AG04450 (cell line): ENCODE measurements at regions not wholly inside any gene's neighbourhood (a gene's known extent, or its start where the extent isn't known, plus 50 kb on each side); places are given as distances from the start of the nearest gene placed in this dataset.

Source experiments
- CTCF ChIA-PET: fragments of 300-600, 350-600 bp; formaldehyde crosslinking; extraction: SDS; loops from one replicate; lab custom pipeline; 2022; ENCODE audit warnings: antibody characterized with exemption, inconsistent platforms; lab: Charles Lee
- POLR2A ChIA-PET: fragments of 350-600 bp; formaldehyde crosslinking; extraction: SDS; loops from one replicate; lab custom pipeline; 2021; ENCODE audit warnings: antibody characterized with exemption, inconsistent platforms; lab: Yijun Ruan, JAX
- DNase-seq: peaks from one replicate; pipeline ENCODE4 v3.0.0-alpha.2; 2011; ENCODE audit warnings: low read depth, low spot score
- H3K27ac ChIP-seq: one replicate; pipeline ENCODE4 v1.5.1; 2012; ENCODE audit warnings: low read depth, low read length, control low read depth
- H3K27me3 ChIP-seq: one replicate; pipeline ENCODE4 v1.6.0; 2012; ENCODE audit warnings: low read length; ENCODE audit not compliant: control insufficient read depth, insufficient read depth
- H3K4me3 ChIP-seq: 2 replicates; pipeline ENCODE4 v1.5.1; 2011; ENCODE audit warnings: mild to moderate bottlenecking, low read depth, low read length, control low read depth
- H3K9me3 ChIP-seq: 2 replicates; pipeline ENCODE4 v1.5.1; 2012; ENCODE audit warnings: low read length; ENCODE audit not compliant: control insufficient read depth, insufficient read depth
- TF ChIP-seq, protein P1 (sequence below): IDR thresholded peaks from 2 replicates; pipeline ENCODE4 v1.5.1; 2011; ENCODE audit warnings: low read depth, low read length, control low read depth, inconsistent platforms

DNA sequence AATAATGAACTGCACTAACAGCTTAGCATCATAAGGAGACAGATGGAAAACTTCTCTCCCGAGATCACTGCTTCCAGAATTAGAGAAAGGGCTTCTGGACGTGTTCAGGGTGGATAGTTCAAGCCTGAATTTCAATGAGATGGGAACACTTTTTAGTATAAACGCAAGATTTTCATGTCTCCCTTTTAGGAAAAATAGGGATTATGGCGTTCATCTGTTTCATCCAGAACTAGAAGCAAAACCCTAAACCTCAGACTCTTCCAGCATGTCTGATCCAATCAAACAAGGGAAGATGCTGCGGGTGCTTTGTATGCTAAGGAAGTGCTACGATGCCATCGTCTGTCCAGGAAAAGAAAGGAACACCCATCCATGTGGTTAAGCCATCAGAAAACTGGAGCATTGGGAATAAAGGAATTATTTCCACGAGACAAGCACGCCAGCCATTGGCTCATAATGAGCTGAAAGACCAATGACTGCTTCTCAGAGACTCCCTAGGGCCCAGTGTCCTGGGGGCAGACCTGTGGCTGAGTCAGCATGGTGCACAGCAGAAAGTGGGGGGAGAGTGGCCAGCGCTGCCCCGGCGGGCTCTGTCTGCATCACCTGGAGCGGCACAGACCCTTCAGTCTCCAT is 65.9 kb upstream of the AFF3 start:
- DNase-seq: no peak
- Histone ChIP-seq H3K27me3 (peaks cover 5% of the 10 kb centered on the region), H3K9me3 (no peaks in the 10 kb centered on the region; the same call in 1 of the 2 replicates), H3K27ac (no peak overlapping the region), H3K4me3 (no peak overlapping the region)
- ChIA-PET CTCF (no interaction called here), POLR2A (no interaction called here)
- TF ChIP-seq, protein P1, sequence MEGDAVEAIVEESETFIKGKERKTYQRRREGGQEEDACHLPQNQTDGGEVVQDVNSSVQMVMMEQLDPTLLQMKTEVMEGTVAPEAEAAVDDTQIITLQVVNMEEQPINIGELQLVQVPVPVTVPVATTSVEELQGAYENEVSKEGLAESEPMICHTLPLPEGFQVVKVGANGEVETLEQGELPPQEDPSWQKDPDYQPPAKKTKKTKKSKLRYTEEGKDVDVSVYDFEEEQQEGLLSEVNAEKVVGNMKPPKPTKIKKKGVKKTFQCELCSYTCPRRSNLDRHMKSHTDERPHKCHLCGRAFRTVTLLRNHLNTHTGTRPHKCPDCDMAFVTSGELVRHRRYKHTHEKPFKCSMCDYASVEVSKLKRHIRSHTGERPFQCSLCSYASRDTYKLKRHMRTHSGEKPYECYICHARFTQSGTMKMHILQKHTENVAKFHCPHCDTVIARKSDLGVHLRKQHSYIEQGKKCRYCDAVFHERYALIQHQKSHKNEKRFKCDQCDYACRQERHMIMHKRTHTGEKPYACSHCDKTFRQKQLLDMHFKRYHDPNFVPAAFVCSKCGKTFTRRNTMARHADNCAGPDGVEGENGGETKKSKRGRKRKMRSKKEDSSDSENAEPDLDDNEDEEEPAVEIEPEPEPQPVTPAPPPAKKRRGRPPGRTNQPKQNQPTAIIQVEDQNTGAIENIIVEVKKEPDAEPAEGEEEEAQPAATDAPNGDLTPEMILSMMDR: no peak

DNA sequence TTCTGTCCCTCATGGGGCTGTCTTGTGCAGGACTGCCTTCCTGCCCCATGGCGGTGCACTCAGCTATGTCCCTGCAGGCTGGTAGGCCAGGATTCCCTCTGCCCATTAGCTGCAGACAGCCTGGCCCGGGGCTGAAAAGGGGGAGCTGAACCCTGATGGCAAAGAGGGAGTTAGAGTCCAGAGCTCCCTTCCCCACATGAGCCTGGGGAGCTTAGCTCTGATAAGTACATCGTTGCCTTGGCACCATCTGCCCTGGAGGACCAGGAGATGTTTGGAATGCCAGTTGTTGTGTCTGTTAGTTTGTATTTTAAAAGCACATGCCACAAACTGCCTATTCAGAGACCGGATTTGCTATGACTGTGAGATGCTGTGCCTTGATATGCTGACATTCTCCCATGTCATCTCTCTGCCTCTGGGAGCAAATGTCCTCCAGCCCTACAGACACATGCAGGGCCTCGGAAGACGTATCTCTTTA is 65.1 kb upstream of the AFF3 start:
- Histone ChIP-seq H3K9me3 (no peaks in the 10 kb centered on the region; the same call in 1 of the 2 replicates), H3K4me3 (no peak overlapping the region), H3K27ac (no peak overlapping the region), H3K27me3 (peaks cover 5% of the 10 kb centered on the region)
- ChIA-PET POLR2A (no interaction called here), CTCF (no interaction called here)
- TF ChIP-seq, protein P1: no peak
- no peak for DNase-seq

DNA sequence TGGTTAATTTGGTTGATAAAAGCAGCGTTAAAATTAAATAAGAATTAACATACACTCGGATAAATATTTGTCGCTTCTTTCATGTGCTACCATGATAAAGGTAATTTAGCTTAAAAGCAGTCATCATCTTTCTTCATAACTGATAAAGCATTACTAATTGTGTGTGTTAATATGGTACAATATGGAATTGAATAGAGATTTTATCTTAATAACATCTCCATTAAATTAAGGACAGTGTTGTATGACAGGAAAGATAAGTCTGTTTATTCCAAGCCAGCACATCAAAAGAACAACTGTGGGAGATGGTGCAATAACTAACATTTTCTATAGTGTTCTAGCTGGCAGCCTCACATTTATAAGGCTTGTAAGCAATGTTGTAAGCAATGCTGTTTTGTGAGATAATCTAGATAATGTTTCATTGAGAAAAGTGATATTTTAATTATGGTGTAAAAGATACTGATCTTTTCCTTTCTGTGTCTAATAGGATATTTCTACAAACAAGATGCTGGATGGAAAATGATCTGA is 64.4 kb upstream of the AFF3 start:
- H3K27ac ChIP-seq: no peak overlapping the region
- POLR2A ChIA-PET: no interaction called here
- H3K9me3 ChIP-seq: no peaks in the 10 kb centered on the region; the same call in 1 of the 2 replicates
- no peak for DNase-seq
- TF ChIP-seq, protein P1: no peak
- CTCF ChIA-PET: no interaction called here
- no peak overlapping the region for H3K4me3 ChIP-seq
- peaks cover 5% of the 10 kb centered on the region for H3K27me3 ChIP-seq

DNA sequence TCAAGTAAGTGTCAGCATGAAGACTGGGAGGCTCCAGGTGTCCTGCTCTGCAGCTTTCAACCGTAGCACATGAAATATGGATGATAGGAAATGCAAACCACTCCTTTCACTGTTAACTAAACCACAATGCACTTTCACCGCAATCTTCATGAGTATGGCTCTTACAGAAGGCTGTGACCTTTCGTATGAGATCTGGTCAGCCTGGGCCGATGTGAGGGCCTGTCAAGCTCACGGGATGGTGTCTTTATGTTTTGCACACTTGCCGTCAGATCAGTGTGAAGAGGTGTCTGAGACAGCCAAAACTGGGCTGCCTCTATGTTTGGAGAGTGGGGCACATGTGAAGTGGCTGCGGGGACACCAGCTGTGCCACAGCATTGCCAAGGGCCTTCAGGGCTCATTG is 62.8 kb upstream of the AFF3 start:
- CTCF ChIA-PET: interaction anchor here (0.6 kb wide), 1 partner anchor 348 kb away, joined by 3 read pairs; no protein-coding TSS in a partner anchor
- TF ChIP-seq, protein P1: no peak
- POLR2A ChIA-PET: no interaction called here
- no peaks in the 10 kb centered on the region; the same call in 1 of the 2 replicates for H3K9me3 ChIP-seq
- DNase-seq: no peak
- H3K27me3 ChIP-seq: peaks cover 3% of the 10 kb centered on the region
- no peak overlapping the region for H3K4me3 ChIP-seq
- H3K27ac ChIP-seq: no peak overlapping the region

DNA sequence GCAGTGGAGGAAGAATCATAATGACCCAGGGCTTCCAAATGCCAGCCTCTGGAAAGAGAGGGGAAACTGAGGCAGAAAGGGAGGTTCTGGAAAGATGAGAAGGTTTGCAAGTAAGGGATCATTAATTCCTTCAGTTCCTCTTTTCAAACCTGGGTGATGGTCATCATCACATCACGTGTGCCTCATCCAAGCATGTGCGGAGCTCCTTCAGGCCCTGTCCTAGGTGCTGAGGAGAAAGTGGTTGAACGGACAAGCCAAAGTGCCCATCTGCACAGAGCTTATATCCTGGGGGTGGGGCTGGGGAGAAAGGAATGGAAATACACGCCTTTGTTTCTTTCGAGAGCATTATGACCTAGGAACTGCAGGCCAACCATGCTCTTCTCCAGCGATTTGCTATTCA is 60.2 kb upstream of the AFF3 start:
- ChIA-PET CTCF (no interaction called here), POLR2A (no interaction called here)
- H3K4me3 ChIP-seq: no peak overlapping the region
- TF ChIP-seq, protein P1: no peak
- H3K27me3 ChIP-seq: peaks cover 3% of the 10 kb centered on the region
- no peak for DNase-seq
- no peak overlapping the region for H3K27ac ChIP-seq
- peaks cover 4% of the 10 kb centered on the region for H3K9me3 ChIP-seq
